CD4-positive, alpha-beta T cell treated with Interleukin-21 for 1 hour (primary cell): ENCODE measurements at regions not wholly inside any gene's neighbourhood (a gene's known extent, or its start where the extent isn't known, plus 50 kb on each side); places are given as distances from the start of the nearest gene placed in this dataset.

ENCODE experiments used
- DNase-seq: peaks from one replicate; pipeline ENCODE4 v3.0.0-alpha.2; 2020

- DNase-seq: no peak
Observed at GRCh38 chr10:78164702-78165101, 131.0 kb downstream of the RPS24 start.

GRCh38 chr10:78165172-78165571 lies 131.5 kb downstream of the RPS24 start:
- DNase-seq: no peak

- DNase-seq: no peak
Observed at GRCh38 chr10:78165617-78166016, 132.0 kb downstream of the RPS24 start.

GRCh38 chr10:78166261-78166660 lies 132.6 kb downstream of the RPS24 start:
- DNase-seq: no peak

DNA sequence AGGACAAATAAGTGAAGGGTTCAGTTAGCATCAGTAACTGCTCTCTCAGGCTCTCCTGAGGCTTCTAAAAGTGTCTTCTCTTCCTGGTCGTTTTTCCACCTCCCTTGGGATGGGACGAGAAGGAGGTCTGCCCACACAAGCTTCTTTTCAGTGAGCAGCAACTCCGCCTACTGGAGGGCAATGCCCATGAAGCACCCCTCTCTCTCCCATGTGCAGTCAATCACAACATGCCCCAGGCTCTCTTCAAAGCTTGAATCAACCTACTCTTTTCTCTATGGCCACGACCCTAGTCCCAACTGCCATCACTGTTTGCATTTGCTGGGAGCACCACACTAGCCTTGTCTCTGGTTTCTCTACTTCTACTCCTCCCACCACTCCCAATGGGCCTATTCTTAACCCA lies 135.6 kb downstream of the RPS24 start:
- DNase-seq: no peak

DNA sequence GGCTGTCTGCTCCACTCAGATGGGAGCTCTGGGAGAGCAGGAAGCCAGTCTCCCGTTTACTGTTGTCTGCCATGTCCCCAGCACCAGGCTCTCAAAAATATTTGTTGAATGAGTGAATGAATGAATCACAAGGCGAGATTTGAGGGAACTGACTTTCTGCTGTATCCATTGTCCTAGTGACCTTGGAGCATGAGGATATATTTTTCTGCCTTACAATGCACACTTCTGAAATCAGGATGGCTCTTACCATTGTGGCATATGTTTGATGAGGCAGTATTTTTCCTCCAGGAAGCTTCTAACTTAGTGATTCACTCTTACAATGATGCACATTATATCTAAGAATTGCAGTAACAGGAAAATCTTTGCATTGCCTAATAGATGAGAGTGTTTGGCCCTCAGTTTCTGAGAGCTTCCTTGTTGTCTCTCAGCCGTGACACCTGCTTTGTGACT lies 136.4 kb downstream of the RPS24 start:
- DNase-seq: no peak

DNA sequence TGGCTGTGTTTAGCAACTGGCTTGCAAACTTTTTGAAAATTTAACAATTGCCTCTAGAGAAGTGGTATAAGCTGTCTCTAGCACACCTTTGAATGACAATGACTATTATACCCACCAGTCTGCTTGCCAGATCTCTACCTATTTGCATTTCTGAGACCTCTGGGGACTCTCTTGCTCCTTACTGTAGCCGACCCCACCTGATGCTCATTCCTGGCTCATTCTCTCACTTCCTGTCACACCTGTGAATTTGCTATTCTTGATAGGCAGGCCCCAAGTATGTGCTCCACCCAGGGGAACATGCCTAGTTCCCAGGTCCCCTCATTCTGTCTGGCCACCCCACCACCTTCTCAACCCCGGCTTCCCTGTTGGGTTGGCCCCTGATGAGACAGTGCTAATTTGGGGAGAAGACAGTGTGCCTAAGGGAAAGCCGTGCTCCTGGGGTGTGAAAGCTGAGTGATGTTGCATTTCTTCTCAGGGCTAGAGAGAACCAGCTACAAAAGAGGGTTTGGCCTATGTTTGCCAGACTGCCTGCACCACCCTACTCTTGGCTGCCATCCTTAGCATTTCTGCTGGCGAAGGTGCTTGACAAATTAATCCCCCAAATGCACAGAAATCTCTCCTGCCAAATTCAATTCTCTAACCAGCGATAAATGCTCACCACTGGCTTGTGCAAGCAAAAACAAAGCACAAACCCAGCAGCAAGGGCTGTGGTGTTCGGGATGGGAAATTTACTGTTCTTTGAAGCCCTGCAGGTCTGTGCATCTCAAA lies 138.2 kb downstream of the RPS24 start:
- no peak for DNase-seq

GRCh38 chr10:78173360-78174015 lies 139.8 kb downstream of the RPS24 start:
- no peak for DNase-seq

DNA sequence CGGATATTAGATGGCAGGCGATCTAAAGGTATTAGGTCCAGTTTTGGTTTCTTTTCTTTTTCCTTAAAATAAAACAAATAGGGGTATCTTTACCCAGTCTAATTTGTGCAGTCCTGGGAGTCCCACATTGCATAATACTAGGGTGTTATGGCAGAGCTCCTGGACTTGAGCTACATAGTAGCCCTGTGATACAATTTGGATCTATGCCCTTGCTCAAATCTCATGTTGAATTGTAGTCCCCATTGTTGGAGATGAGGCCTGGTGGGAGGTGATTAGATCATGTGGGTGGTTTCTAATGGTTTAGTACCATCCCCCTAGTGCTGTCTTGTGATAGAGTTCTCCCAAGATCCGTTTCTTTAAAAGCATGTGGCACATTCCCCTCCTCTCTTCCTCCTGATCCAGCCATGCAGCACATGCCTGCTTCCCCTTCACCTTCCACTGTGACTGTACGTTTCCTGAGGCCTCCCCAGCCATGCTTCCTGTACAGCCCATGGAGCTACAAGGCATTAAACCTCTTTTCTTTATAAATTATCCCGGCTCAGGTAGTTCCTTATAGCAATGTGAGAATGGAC lies 141.9 kb downstream of the RPS24 start:
- DNase-seq: no peak

- no peak for DNase-seq
Observed at GRCh38 chr10:78176320-78177317, 143.0 kb downstream of the RPS24 start.

DNA sequence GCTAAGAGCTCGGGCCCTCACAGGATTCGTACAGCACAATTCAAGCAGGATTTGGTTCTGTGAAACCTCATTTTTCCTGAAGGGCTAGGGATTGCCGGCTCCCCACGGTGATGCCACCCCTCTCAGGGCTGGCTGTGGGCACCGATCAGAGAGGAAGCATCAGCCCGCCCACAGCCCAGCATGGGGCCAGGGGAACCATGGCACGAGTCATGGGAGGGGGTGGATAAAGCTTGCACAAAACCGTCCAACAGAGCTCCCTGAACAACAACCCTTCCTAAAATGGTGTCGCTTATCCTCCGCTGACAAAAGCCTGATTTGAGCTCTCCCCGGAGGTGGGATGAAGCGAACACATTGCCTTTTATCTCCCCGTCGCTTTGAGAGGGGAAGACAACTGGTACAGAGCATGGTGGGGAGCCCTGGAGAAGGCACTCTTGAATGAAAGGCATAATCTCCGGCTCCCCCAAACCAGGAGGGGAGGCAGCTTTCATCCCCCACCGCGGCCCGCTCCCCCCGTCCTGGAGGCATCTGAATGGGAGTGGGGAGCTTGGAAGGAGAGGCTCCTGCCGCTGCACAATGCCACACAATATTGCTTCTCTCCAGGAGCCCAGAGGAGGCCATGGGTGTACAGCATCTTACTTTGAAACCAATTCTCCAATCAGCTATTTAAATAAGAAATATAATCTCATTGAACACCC lies 144.0 kb downstream of the RPS24 start:
- no peak for DNase-seq

DNA sequence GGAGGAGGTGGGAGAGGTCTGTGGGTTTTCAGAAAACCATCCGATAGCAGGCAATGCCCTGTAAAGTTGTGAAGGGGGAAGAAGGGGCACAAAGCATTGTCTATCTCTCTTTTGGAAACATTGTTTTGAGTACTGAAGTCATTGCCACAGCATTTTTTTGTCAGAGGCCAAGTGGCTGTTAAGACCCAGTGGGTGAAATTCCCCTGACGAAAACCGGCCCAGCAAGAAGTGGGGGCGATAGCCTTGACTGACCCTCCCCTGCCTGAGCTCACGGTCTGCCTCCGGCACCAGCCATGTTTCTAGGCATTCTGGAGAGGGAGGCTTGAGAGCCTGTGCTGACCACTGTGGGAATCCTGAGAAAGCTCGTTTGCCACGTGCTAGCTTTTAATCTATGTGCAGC lies 144.7 kb downstream of the RPS24 start:
- DNase-seq: no peak

GRCh38 chr10:78178940-78179339 lies 145.3 kb downstream of the RPS24 start:
- DNase-seq: no peak

- DNase-seq: no peak
Observed at GRCh38 chr10:78179886-78180705, 146.4 kb downstream of the RPS24 start.

GRCh38 chr10:78181381-78182055 lies 147.9 kb downstream of the RPS24 start:
- no peak for DNase-seq

- DNase-seq: no peak
Observed at GRCh38 chr10:78182841-78183240, 149.2 kb downstream of the RPS24 start.

DNA sequence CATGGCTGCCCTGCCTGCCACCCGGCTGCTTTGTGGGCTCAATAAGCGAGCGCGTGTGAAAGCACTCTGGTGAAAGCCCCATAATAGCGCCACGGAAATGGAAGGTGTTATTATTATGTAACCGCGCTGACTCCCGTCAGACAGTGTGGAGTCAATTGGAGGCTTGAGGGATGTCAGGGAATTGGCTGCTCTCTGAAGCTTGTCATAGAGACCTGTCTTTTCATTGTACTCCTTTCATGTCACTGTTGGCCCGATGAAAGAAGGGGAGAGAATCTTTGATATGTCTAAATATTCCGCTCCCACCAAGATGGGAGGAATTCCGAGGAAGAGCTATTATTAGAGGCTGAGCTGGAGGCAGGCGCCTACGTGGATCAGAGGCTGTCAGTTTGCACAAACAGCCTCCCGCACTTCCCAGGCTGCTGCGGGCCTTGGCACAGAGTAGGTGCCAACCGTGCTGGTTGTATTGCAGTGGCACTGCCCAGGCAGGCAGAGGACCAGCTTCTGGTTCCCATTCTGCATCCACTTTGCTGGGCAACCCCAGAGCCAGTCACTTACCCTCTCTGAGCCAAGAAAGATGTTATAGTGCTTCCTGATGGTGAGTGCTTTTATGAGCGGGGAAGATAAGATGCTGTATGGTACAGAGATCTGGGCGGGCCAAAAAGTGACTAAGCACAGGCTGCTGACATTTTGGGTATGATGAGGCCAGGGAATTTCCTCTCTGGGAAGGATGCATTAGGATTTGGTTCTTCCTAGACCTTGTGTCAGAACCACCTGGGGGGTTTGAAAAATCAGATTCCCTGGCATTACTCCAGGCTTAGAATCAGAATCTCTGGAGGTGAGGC lies 151.4 kb downstream of the RPS24 start:
- no peak for DNase-seq

DNA sequence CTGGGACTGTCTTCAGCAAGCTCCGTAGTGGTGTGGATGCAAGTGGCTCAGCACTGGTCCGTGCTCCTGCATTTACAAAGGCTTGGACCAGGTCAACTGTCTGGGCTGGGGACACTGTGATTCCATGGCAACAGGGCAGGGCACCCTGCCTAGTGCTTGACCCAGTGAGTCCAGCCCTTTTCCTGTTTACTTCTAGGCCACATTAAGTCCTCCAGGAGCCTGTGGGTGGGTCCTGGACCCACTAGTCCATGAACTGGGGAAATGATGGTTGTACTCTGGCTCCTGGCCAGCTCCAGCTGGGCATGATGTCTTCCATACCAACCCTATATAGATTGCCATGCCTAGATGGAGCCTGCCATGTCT lies 152.0 kb downstream of the RPS24 start:
- DNase-seq: no peak

DNA sequence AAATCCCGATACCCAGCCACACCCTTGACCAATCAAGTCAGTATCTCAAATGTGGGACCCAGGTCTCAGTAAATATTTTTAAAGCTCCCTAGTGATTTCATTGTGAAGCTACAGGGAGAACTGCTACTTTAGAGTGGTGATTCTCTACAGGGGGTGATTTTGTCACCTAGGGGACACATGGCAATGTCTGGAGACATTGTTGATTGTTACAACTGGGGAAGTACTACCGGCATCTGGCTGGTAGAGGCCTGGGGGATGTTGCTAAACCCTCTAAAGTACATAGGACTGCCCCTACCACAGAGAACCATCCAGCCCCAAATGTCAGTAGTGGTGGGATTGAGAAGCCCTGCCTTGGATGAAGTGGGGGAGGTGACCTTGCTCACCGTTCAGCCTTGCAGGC lies 152.9 kb downstream of the RPS24 start:
- DNase-seq: no peak

GRCh38 chr10:78187371-78187770 lies 153.7 kb downstream of the RPS24 start:
- no peak for DNase-seq
